Endodermal cell (in vitro differentiated cells): ENCODE measurements at regions not wholly inside any gene's neighbourhood (a gene's known extent, or its start where the extent isn't known, plus 50 kb on each side); places are given as distances from the start of the nearest gene placed in this dataset.
"Not testable (repeated sequence)": the region's sequence is repeated elsewhere in the genome, so short reads cannot be mapped to it uniquely, and the experiment has no call there.

ENCODE experiments used
- DNase-seq: peaks from one replicate; pipeline ENCODE4 v3.0.0-alpha.2; 2017
- H3K27ac ChIP-seq: 2 replicates; pipeline ENCODE4 v1.5.1; 2013; ENCODE audit warnings: mild to moderate bottlenecking, low read depth, low read length, moderate library complexity
- H3K27me3 ChIP-seq: 2 replicates; pipeline ENCODE4 v1.6.1; 2013; ENCODE audit warnings: mild to moderate bottlenecking, low read length, moderate library complexity; ENCODE audit not compliant: insufficient read depth, control insufficient read depth, poor library complexity, severe bottlenecking
- H3K36me3 ChIP-seq: 2 replicates; pipeline ENCODE4 v1.7.0; 2013; ENCODE audit warnings: mild to moderate bottlenecking, low read length, moderate library complexity; ENCODE audit not compliant: control insufficient read depth, insufficient read depth
- H3K4me1 ChIP-seq: one replicate; pipeline ENCODE4 v1.7.0; 2013; ENCODE audit warnings: low read length; ENCODE audit not compliant: control insufficient read depth, insufficient read depth
- H3K4me3 ChIP-seq: 2 replicates; pipeline ENCODE4 v1.5.1; 2013; ENCODE audit warnings: mild to moderate bottlenecking, low read length, moderate library complexity
- H3K9ac ChIP-seq: 2 replicates; pipeline ENCODE4 v1.6.1; 2013; ENCODE audit warnings: mild to moderate bottlenecking, low read length, moderate library complexity; ENCODE audit not compliant: poor library complexity, severe bottlenecking; ENCODE audit errors: extremely low read depth
- H3K9me3 ChIP-seq: 2 replicates; pipeline ENCODE4 v1.6.1; 2013; ENCODE audit warnings: mild to moderate bottlenecking, low read length, moderate library complexity; ENCODE audit not compliant: control insufficient read depth
- H3K27ac Mint-ChIP-seq: 2 replicates; pipeline ENCODE4 v1.8.0; 2020; ENCODE audit warnings: mixed read lengths
- H3K27me3 Mint-ChIP-seq: 2 replicates; pipeline ENCODE4 v1.8.0; 2021; ENCODE audit warnings: mild to moderate bottlenecking, mixed read lengths; ENCODE audit not compliant: insufficient read depth
- H3K36me3 Mint-ChIP-seq: 2 replicates; pipeline ENCODE4 v1.8.0; 2020; ENCODE audit warnings: low read depth, mixed read lengths
- H3K4me1 Mint-ChIP-seq: 2 replicates; pipeline ENCODE4 v1.8.0; 2020; ENCODE audit warnings: mixed read lengths
- H3K4me3 Mint-ChIP-seq: 2 replicates; pipeline ENCODE4 v1.8.0; 2020; ENCODE audit warnings: mild to moderate bottlenecking, moderate library complexity, mixed read lengths
- H3K9me3 Mint-ChIP-seq: 2 replicates; pipeline ENCODE4 v1.8.0; 2020; ENCODE audit warnings: mild to moderate bottlenecking, mixed read lengths
- CTCF ChIP-seq: fragments of 200-600 bp; sonication (generic); conservative IDR thresholded peaks from 2 replicates; pipeline ENCODE4 v1.5.0; 2021; ENCODE audit warnings: antibody characterized with exemption, mild to moderate bottlenecking
- WGBS, 2 experiments: methylation state at CpG; one replicate each; pipeline versions ENCODE4 v1.1.5 to v1.1.7; 2013; ENCODE audit warnings: missing lambda C conversion rate in 2 of 2, mixed read lengths in 1 of 2; ENCODE audit not compliant: insufficient coverage in 1 of 2, insufficient read length in 1 of 2; 5-methylcytosine and 5-hydroxymethylcytosine counted together

GRCh38 chr11:89545691-89546090, 54.5 kb upstream of the NOX4 start:
- Histone ChIP-seq H3K27ac (no peak overlapping the region), H3K36me3 (no peaks in the 10 kb centered on the region), H3K9ac (no peak overlapping the region), H3K9me3 (no peaks in the 10 kb centered on the region), H3K4me1 (peaks cover 2% of the 10 kb centered on the region), H3K27me3 (no peaks in the 10 kb centered on the region), H3K4me3 (no peak overlapping the region)
- H3K4me3 Mint-ChIP-seq: no peak overlapping the region
- peaks cover 4% of the 10 kb centered on the region for H3K9me3 Mint-ChIP-seq
- peaks cover 17% of the 10 kb centered on the region for H3K4me1 Mint-ChIP-seq
- no peak for TF ChIP-seq CTCF
- no peak overlapping the region for H3K27ac Mint-ChIP-seq
- DNase-seq: no peak
- no peaks in the 10 kb centered on the region for H3K36me3 Mint-ChIP-seq
- WGBS, 2 experiments: 91% methylated on average over 3 of the region's 3 CpGs; no CpG with 5 or more reads in 1 of the 2 experiments
- H3K27me3 Mint-ChIP-seq: peaks cover 28% of the 10 kb centered on the region

- not testable (repeated sequence) for H3K27ac ChIP-seq, H3K36me3 ChIP-seq, H3K36me3 Mint-ChIP-seq, H3K4me1 ChIP-seq, H3K4me3 Mint-ChIP-seq, H3K9me3 Mint-ChIP-seq, H3K27me3 ChIP-seq, H3K9ac ChIP-seq, DNase-seq, H3K9me3 ChIP-seq, H3K4me3 ChIP-seq
- Mint-ChIP-seq H3K27ac (peak overlapping the region; percentile 53), H3K27me3 (peaks cover 31% of the 10 kb centered on the region), H3K4me1 (peaks cover 43% of the 10 kb centered on the region)
- 86% methylated on average over 1 of the region's 1 CpG; no CpG with 5 or more reads in 1 of the 2 experiments for WGBS, 2 experiments
These were observed 64.6 kb upstream of the NOX4 start for GRCh38 chr11:89555781-89556180.

- H3K27me3 Mint-ChIP-seq: peaks cover 19% of the 10 kb centered on the region
- not testable (repeated sequence) for H3K4me3 ChIP-seq
- 69 to 79% methylated on average over 3 of the region's 3 CpGs for WGBS, 2 experiments
These were observed 65.8 kb upstream of the NOX4 start for GRCh38 chr11:89556731-89557707.

GRCh38 chr11:89560598-89560997, 69.4 kb upstream of the NOX4 start:
- not testable (repeated sequence) for H3K9me3 Mint-ChIP-seq
- 87% methylated on average over 2 of the region's 3 CpGs; no CpG with 5 or more reads in 1 of the 2 experiments for WGBS, 2 experiments

More at GRCh38 chr11:89556731-89557707, 65.8 kb upstream of the NOX4 start:
- not testable (repeated sequence) for H3K4me3 Mint-ChIP-seq, H3K27ac ChIP-seq, DNase-seq, H3K9me3 Mint-ChIP-seq, H3K36me3 Mint-ChIP-seq, H3K27me3 ChIP-seq, H3K27ac Mint-ChIP-seq, H3K36me3 ChIP-seq, H3K9me3 ChIP-seq, H3K4me1 ChIP-seq, H3K9ac ChIP-seq
- peaks cover 51% of the 10 kb centered on the region for H3K4me1 Mint-ChIP-seq

GRCh38 chr11:89562731-89563130, 71.6 kb upstream of the NOX4 start:
- H3K27ac Mint-ChIP-seq: peak overlapping the region; percentile 76
- not testable (repeated sequence) for H3K9ac ChIP-seq, H3K36me3 Mint-ChIP-seq, H3K4me1 ChIP-seq, H3K27ac ChIP-seq, H3K9me3 Mint-ChIP-seq, H3K27me3 Mint-ChIP-seq, H3K4me3 ChIP-seq, H3K27me3 ChIP-seq, H3K9me3 ChIP-seq, H3K36me3 ChIP-seq
- peaks cover 38% of the 10 kb centered on the region for H3K4me1 Mint-ChIP-seq
- DNase-seq: peak; percentile 73
- 48 to 79% methylated on average over 2 of the region's 2 CpGs for WGBS, 2 experiments
- peak overlapping the region; percentile 53 for H3K4me3 Mint-ChIP-seq

More at GRCh38 chr11:89560598-89560997, 69.4 kb upstream of the NOX4 start:
- not testable (repeated sequence) for H3K4me3 ChIP-seq, DNase-seq, H3K27ac Mint-ChIP-seq, H3K9me3 ChIP-seq, H3K4me1 ChIP-seq, H3K4me3 Mint-ChIP-seq, H3K9ac ChIP-seq, H3K27me3 Mint-ChIP-seq, H3K36me3 ChIP-seq, H3K27ac ChIP-seq, H3K36me3 Mint-ChIP-seq, H3K27me3 ChIP-seq
- peaks cover 53% of the 10 kb centered on the region for H3K4me1 Mint-ChIP-seq
